Activated CD8-positive, alpha-beta memory T cell treated with anti-CD3 and anti-CD28 coated beads, Interleukin-2, amount 10 ng/mL, durations not matched to agents 7 days and 5 days (primary cell): ENCODE measurements at regions not wholly inside any gene's neighbourhood (a gene's known extent, or its start where the extent isn't known, plus 50 kb on each side); places are given as distances from the start of the nearest gene placed in this dataset.
"Not testable (repeated sequence)": the region's sequence is repeated elsewhere in the genome, so short reads cannot be mapped to it uniquely, and the experiment has no call there.

Experiments used
- ATAC-seq: fragments of 150-1000 bp; cut with Tn5 transposase; one replicate; pipeline ENCODE4 v1.10.0; 2021; ENCODE audit warnings: moderate library complexity
- CTCF ChIA-PET: fragments of 350-600 bp; sonication (Branson Sonifier 250); formaldehyde crosslinking; loops from one replicate; lab custom pipeline; 2021; ENCODE audit warnings: antibody characterized with exemption; lab: Charles Lee
- DNase-seq: peaks from one replicate; pipeline ENCODE4 v3.0.0-alpha.2; 2020
- H3K27ac Mint-ChIP-seq: one replicate; pipeline ENCODE4 v1.8.0; 2021; ENCODE audit warnings: mild to moderate bottlenecking, mixed read lengths
- H3K27me3 Mint-ChIP-seq: one replicate; pipeline ENCODE4 v1.8.0; 2021; ENCODE audit warnings: mixed read lengths
- H3K36me3 Mint-ChIP-seq: one replicate; pipeline ENCODE4 v1.8.0; 2021; ENCODE audit warnings: mild to moderate bottlenecking, mixed read lengths
- H3K4me1 Mint-ChIP-seq: one replicate; pipeline ENCODE4 v1.8.0; 2021; ENCODE audit warnings: mixed read lengths
- H3K4me3 Mint-ChIP-seq: one replicate; pipeline ENCODE4 v1.8.0; 2021; ENCODE audit warnings: mild to moderate bottlenecking, moderate library complexity, mixed read lengths
- H3K9me3 Mint-ChIP-seq: one replicate; pipeline ENCODE4 v1.8.0; 2022; ENCODE audit warnings: low read depth, mixed read lengths

- H3K36me3 Mint-ChIP-seq, DNase-seq, CTCF ChIA-PET, H3K4me3 Mint-ChIP-seq, ATAC-seq, H3K27me3 Mint-ChIP-seq, H3K9me3 Mint-ChIP-seq, H3K4me1 Mint-ChIP-seq, H3K27ac Mint-ChIP-seq: not testable (repeated sequence)
Observed at GRCh38 chr7:33797512-33797911, 107.8 kb upstream of the BMPER start.

- CTCF ChIA-PET, result no interaction called here
- H3K36me3 Mint-ChIP-seq, result no peaks in the 10 kb centered on the region
- no peak for DNase-seq
- no peaks in the 10 kb centered on the region for H3K9me3 Mint-ChIP-seq
- H3K27ac Mint-ChIP-seq, result no peak overlapping the region
- no peaks in the 10 kb centered on the region for H3K27me3 Mint-ChIP-seq
- ATAC-seq, result no peak
- H3K4me1 Mint-ChIP-seq, result no peaks in the 10 kb centered on the region
- H3K4me3 Mint-ChIP-seq, result no peak overlapping the region
Observed at GRCh38 chr7:33798686-33799325, 106.5 kb upstream of the BMPER start.

- H3K27me3 Mint-ChIP-seq, result no peaks in the 10 kb centered on the region
- no peaks in the 10 kb centered on the region for H3K36me3 Mint-ChIP-seq
- CTCF ChIA-PET, result no interaction called here
- H3K9me3 Mint-ChIP-seq, result no peaks in the 10 kb centered on the region
- no peak overlapping the region for H3K4me3 Mint-ChIP-seq
- no peak for DNase-seq
- no peak for ATAC-seq
- H3K27ac Mint-ChIP-seq, result no peak overlapping the region
- H3K4me1 Mint-ChIP-seq, result no peaks in the 10 kb centered on the region
Observed at GRCh38 chr7:33799766-33800165, 105.6 kb upstream of the BMPER start.

- CTCF ChIA-PET, result no interaction called here
- Mint-ChIP-seq H3K27me3 (no peaks in the 10 kb centered on the region), H3K4me3 (no peak overlapping the region), H3K9me3 (no peaks in the 10 kb centered on the region), H3K27ac (no peak overlapping the region), H3K36me3 (no peaks in the 10 kb centered on the region), H3K4me1 (no peaks in the 10 kb centered on the region)
- no peak for DNase-seq
- ATAC-seq, result no peak
Observed at GRCh38 chr7:33802600-33802999, 102.7 kb upstream of the BMPER start.

- H3K4me1 Mint-ChIP-seq, result no peaks in the 10 kb centered on the region
- no peak for ATAC-seq
- no peaks in the 10 kb centered on the region for H3K27me3 Mint-ChIP-seq
- CTCF ChIA-PET, result no interaction called here
- H3K27ac Mint-ChIP-seq, result no peak overlapping the region
- no peak overlapping the region for H3K4me3 Mint-ChIP-seq
- no peaks in the 10 kb centered on the region for H3K36me3 Mint-ChIP-seq
- no peaks in the 10 kb centered on the region for H3K9me3 Mint-ChIP-seq
- no peak for DNase-seq
Observed at GRCh38 chr7:33804140-33804660, 101.1 kb upstream of the BMPER start.

- CTCF ChIA-PET, result no interaction called here
- ATAC-seq, result no peak
- Mint-ChIP-seq H3K4me1 (no peaks in the 10 kb centered on the region), H3K36me3 (no peaks in the 10 kb centered on the region), H3K27ac (no peak overlapping the region), H3K27me3 (no peaks in the 10 kb centered on the region), H3K9me3 (no peaks in the 10 kb centered on the region), H3K4me3 (no peak overlapping the region)
- no peak for DNase-seq
Observed at GRCh38 chr7:33805630-33806233, 99.6 kb upstream of the BMPER start.

GRCh38 chr7:33806298-33807154, 98.8 kb upstream of the BMPER start:
- ATAC-seq, result no peak
- Mint-ChIP-seq H3K4me1 (no peaks in the 10 kb centered on the region), H3K9me3 (no peaks in the 10 kb centered on the region), H3K27me3 (no peaks in the 10 kb centered on the region), H3K27ac (no peak overlapping the region), H3K36me3 (no peaks in the 10 kb centered on the region), H3K4me3 (no peak overlapping the region)
- CTCF ChIA-PET, result no interaction called here
- no peak for DNase-seq

DNA sequence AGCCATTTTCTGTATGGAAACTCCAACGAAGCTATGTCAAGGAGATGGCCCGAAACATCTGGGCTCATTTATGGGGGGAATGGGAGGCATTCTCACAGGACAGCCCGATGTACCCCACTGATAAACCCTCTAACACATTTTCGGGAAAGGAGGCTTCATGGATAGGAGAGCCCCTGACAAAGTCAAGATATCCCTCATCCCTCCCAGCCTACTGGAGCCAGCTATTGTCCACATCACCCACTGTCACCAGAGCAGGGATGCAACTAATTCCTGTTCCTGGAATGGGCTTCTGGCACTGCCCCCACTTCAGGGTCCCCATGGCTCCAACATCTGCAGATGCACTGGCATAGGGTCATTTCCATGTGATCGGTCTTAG, 98.2 kb upstream of the BMPER start:
- H3K27ac Mint-ChIP-seq, result no peak overlapping the region
- no peak overlapping the region for H3K4me3 Mint-ChIP-seq
- no peaks in the 10 kb centered on the region for H3K4me1 Mint-ChIP-seq
- ATAC-seq (no peak), DNase-seq (no peak)
- H3K27me3 Mint-ChIP-seq, result no peaks in the 10 kb centered on the region
- CTCF ChIA-PET, result no interaction called here
- H3K9me3 Mint-ChIP-seq, result no peaks in the 10 kb centered on the region
- H3K36me3 Mint-ChIP-seq, result no peaks in the 10 kb centered on the region

GRCh38 chr7:33807779-33808482, 97.4 kb upstream of the BMPER start:
- H3K4me3 Mint-ChIP-seq, result no peak overlapping the region
- CTCF ChIA-PET, result no interaction called here
- H3K4me1 Mint-ChIP-seq, result no peaks in the 10 kb centered on the region
- no peaks in the 10 kb centered on the region for H3K27me3 Mint-ChIP-seq
- H3K9me3 Mint-ChIP-seq, result no peaks in the 10 kb centered on the region
- no peak for ATAC-seq
- no peak for DNase-seq
- no peaks in the 10 kb centered on the region for H3K36me3 Mint-ChIP-seq
- no peak overlapping the region for H3K27ac Mint-ChIP-seq

GRCh38 chr7:33809228-33809627, 96.1 kb upstream of the BMPER start:
- DNase-seq (no peak), ATAC-seq (no peak)
- no peaks in the 10 kb centered on the region for H3K36me3 Mint-ChIP-seq
- H3K9me3 Mint-ChIP-seq, result no peaks in the 10 kb centered on the region
- CTCF ChIA-PET, result no interaction called here
- no peak overlapping the region for H3K4me3 Mint-ChIP-seq
- no peaks in the 10 kb centered on the region for H3K27me3 Mint-ChIP-seq
- H3K27ac Mint-ChIP-seq, result no peak overlapping the region
- peaks cover 1% of the 10 kb centered on the region for H3K4me1 Mint-ChIP-seq

- no peaks in the 10 kb centered on the region for H3K27me3 Mint-ChIP-seq
- peaks cover 4% of the 10 kb centered on the region for H3K4me1 Mint-ChIP-seq
- H3K36me3 Mint-ChIP-seq, result no peaks in the 10 kb centered on the region
- H3K9me3 Mint-ChIP-seq, result peaks cover 1% of the 10 kb centered on the region
- DNase-seq, result no peak
- no peak overlapping the region for H3K4me3 Mint-ChIP-seq
- CTCF ChIA-PET, result no interaction called here
- H3K27ac Mint-ChIP-seq, result no peak overlapping the region
- ATAC-seq, result no peak
Observed at GRCh38 chr7:33810356-33810755, 95.0 kb upstream of the BMPER start.

DNA sequence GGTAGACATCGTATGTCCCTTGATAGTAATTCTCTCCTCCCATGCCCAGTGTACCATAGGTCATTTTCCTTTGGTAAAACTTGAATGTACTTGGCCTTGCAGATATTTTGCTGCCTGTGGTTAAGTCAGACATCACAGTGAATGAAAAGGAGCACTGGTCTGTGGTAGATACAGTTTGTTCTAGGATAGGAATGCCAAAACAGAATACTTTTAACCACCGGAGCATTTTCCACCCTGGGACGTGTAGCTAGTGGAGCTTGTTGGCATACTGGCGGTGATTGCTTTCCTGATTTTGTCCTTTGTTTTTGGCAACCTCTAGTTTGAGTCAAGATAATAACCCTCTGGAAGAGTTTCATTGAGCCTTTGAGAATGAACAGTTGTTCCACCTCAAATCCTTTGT, 92.0 kb upstream of the BMPER start:
- H3K36me3 Mint-ChIP-seq, result no peaks in the 10 kb centered on the region
- ATAC-seq, result no peak
- H3K4me1 Mint-ChIP-seq, result peaks cover 4% of the 10 kb centered on the region
- peaks cover 2% of the 10 kb centered on the region for H3K27me3 Mint-ChIP-seq
- DNase-seq, result no peak
- CTCF ChIA-PET, result no interaction called here
- H3K4me3 Mint-ChIP-seq, result no peak overlapping the region
- H3K27ac Mint-ChIP-seq, result no peak overlapping the region
- H3K9me3 Mint-ChIP-seq, result peaks cover 2% of the 10 kb centered on the region

DNA sequence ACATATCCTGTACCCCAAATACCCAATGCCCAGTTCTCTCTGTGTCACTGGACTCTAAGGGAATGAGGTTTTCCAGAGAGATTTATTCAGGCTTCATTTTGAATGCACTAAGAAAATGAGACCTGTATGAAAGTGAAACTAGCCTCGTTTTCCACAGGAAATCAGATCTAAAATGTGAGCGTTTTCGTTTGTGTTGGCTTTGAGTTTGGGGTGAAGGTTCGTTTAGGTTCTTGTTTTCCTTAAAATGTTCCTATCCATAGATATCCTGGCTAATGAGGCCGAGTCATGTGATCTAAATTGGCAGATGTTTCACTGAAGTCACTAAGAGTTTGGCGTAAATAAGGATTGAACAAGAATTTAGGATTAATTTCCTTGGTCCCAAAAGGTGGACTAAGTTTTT, 90.9 kb upstream of the BMPER start:
- no peak for DNase-seq
- Mint-ChIP-seq H3K27ac (no peak overlapping the region), H3K4me1 (peaks cover 4% of the 10 kb centered on the region), H3K27me3 (peaks cover 2% of the 10 kb centered on the region), H3K36me3 (no peaks in the 10 kb centered on the region), H3K4me3 (no peak overlapping the region), H3K9me3 (peaks cover 2% of the 10 kb centered on the region)
- CTCF ChIA-PET, result no interaction called here
- no peak for ATAC-seq
